K562 (cell line): ENCODE measurements at regions not wholly inside any gene's neighbourhood (a gene's known extent, or its start where the extent isn't known, plus 50 kb on each side); places are given as distances from the start of the nearest gene placed in this dataset.

ENCODE experiments used
- CREM ChIP-seq: IDR thresholded peaks from 2 replicates; pipeline ENCODE4 v1.6.1; 2014; ENCODE audit warnings: antibody characterized with exemption, low read depth
- KDM5B ChIP-seq: fragments of 200-600 bp; sonication (generic); IDR thresholded peaks from 2 replicates; pipeline ENCODE4 v1.6.1; 2012; ENCODE audit warnings: low read depth, mild to moderate bottlenecking, moderate library complexity, low read length, control low read depth, inconsistent platforms; ENCODE audit not compliant: insufficient replicate concordance
- MXI1 ChIP-seq: IDR thresholded peaks from 2 replicates; pipeline ENCODE4 v1.6.1; 2011; ENCODE audit warnings: low read depth, mild to moderate bottlenecking, improper control_type of control experiment, low read length
- NR3C1 ChIP-seq: sonication (generic); formaldehyde crosslinking; IDR thresholded peaks from 2 replicates; pipeline ENCODE4 v1.8.1; 2022; ENCODE audit warnings: missing genetic modification reagents
- RFX5 ChIP-seq: IDR thresholded peaks from 2 replicates; pipeline ENCODE4 v1.6.1; 2011; ENCODE audit warnings: low read depth, mild to moderate bottlenecking, improper control_type of control experiment, low read length
- TF ChIP-seq, protein P1 (sequence below), 3 experiments: IDR thresholded peaks in 2 of 3; conservative IDR thresholded peaks in 1 of 3; 2 replicates each; pipeline ENCODE4 v1.5.1; 2011 to 2012; ENCODE audit warnings: low read length in 3 of 3, mild to moderate bottlenecking in 3 of 3, control low read depth in 2 of 3, improper control_type of control experiment in 1 of 3, inconsistent platforms in 1 of 3, low read depth in 1 of 3, mixed read lengths in 1 of 3, moderate library complexity in 1 of 3; ENCODE audit not compliant: insufficient read depth in 2 of 3

DNA sequence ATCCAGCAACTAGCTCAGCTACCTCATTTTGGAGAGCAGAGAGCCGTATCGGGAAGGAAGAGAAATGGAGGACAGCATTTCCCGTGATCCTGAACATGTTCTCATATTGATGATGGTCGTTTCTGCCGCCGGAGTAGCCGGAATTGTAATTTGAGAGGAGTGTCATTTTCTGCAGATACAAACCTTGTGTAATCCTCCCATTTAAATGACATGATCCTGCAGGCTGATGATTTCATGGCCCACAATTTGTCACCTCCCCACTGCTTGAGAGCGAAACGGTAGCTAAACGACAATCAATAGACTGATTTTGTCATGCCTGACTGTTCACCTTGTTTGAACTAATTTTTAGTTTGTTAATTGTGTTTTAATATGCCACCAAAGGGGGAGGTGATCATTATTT is 126.5 kb upstream of the CNTN6 start:
- TF ChIP-seq CREM (no peak), KDM5B (no peak), RFX5 (no peak), NR3C1 (no peak), MXI1 (no peak)
- TF ChIP-seq, protein P1, sequence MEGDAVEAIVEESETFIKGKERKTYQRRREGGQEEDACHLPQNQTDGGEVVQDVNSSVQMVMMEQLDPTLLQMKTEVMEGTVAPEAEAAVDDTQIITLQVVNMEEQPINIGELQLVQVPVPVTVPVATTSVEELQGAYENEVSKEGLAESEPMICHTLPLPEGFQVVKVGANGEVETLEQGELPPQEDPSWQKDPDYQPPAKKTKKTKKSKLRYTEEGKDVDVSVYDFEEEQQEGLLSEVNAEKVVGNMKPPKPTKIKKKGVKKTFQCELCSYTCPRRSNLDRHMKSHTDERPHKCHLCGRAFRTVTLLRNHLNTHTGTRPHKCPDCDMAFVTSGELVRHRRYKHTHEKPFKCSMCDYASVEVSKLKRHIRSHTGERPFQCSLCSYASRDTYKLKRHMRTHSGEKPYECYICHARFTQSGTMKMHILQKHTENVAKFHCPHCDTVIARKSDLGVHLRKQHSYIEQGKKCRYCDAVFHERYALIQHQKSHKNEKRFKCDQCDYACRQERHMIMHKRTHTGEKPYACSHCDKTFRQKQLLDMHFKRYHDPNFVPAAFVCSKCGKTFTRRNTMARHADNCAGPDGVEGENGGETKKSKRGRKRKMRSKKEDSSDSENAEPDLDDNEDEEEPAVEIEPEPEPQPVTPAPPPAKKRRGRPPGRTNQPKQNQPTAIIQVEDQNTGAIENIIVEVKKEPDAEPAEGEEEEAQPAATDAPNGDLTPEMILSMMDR (IDR thresholded peaks at IDR 0.05 in 2 of 3, conservative IDR thresholded peaks at IDR 0.05 in 1 of 3; ENCODE audit: insufficient read depth in 2 of 3, low read depth in 1 of 3, low read length in 3 of 3) = no peak
